ENCODE measurements at regions not wholly inside any gene's neighbourhood (a gene's known extent, or its start where the extent isn't known, plus 50 kb on each side); places are given as distances from the start of the nearest gene placed in this dataset.

- H3K4me3 ChIP-seq (ENCODE audit: low read length) = no peak overlapping the region
- no peaks in the 10 kb centered on the region for H3K36me3 ChIP-seq (ENCODE audit: control insufficient read depth in 2 of 3, insufficient read depth in 3 of 3, low read length in 3 of 3)
- no peaks in the 10 kb centered on the region for H3K27me3 ChIP-seq (ENCODE audit: control insufficient read depth in 2 of 2, insufficient read depth in 2 of 2, low read length in 2 of 2)
- H3K9me3 Mint-ChIP-seq = peaks cover 0 to 20% (median 7%) of the 10 kb centered on the region in 11 donors
- no peak for ATAC-seq
- no peak overlapping the region for H3K27ac Mint-ChIP-seq
- H3K9me3 ChIP-seq (ENCODE audit: control insufficient read depth in 2 of 3, low read length in 3 of 3) = no peaks in the 10 kb centered on the region
- no peaks in the 10 kb centered on the region for H3K36me3 Mint-ChIP-seq
- ChIA-PET POLR2A (no interaction called here), CTCF (no interaction called here)
- no peaks in the 10 kb centered on the region for H3K27me3 Mint-ChIP-seq
- no peak for DNase-seq
- no peaks in the 10 kb centered on the region for H3K4me1 Mint-ChIP-seq
- intact Hi-C loops (cut with micrococcal nuclease) = loop anchor here in 1 of 2 donors (10.0 kb wide), 1 partner anchor 59 kb away; no protein-coding TSS in a partner anchor
- H3K4me3 Mint-ChIP-seq = no peak overlapping the region
- H3K4me1 ChIP-seq (ENCODE audit: control insufficient read depth in 2 of 2, insufficient read depth in 2 of 2, low read length in 2 of 2) = no peaks in the 10 kb centered on the region
- H3K27ac ChIP-seq (ENCODE audit: low read depth, low read length) = no peak overlapping the region
Observed at GRCh38 chr7:136605532-136606329, 262.7 kb upstream of the CHRM2 start.

GRCh38 chr7:136601772-136602171 is 266.7 kb upstream of the CHRM2 start:
- no peaks in the 10 kb centered on the region for H3K9me3 ChIP-seq (ENCODE audit: control insufficient read depth in 2 of 3, low read length in 3 of 3)
- Mint-ChIP-seq H3K4me1 (no peaks in the 10 kb centered on the region), H3K27ac (no peak overlapping the region), H3K4me3 (no peak overlapping the region), H3K27me3 (no peaks in the 10 kb centered on the region), H3K36me3 (no peaks in the 10 kb centered on the region), H3K9me3 (peaks cover 2 to 13% (median 8%) of the 10 kb centered on the region in 11 donors)
- ChIA-PET POLR2A (no interaction called here), CTCF (no interaction called here)
- DNase-seq = no peak
- H3K4me1 ChIP-seq (ENCODE audit: control insufficient read depth in 2 of 2, insufficient read depth in 2 of 2, low read length in 2 of 2) = no peaks in the 10 kb centered on the region
- no peak overlapping the region for H3K4me3 ChIP-seq (ENCODE audit: low read length)
- no peak overlapping the region for H3K27ac ChIP-seq (ENCODE audit: low read depth, low read length)
- H3K27me3 ChIP-seq (ENCODE audit: control insufficient read depth in 2 of 2, insufficient read depth in 2 of 2, low read length in 2 of 2) = no peaks in the 10 kb centered on the region
- H3K36me3 ChIP-seq (ENCODE audit: control insufficient read depth in 2 of 3, insufficient read depth in 3 of 3, low read length in 3 of 3) = no peaks in the 10 kb centered on the region
- ATAC-seq = no peak
- intact Hi-C loops (cut with micrococcal nuclease) = loop anchor here in 1 of 2 donors (10.0 kb wide), 1 partner anchor 63 kb away; no protein-coding TSS in a partner anchor

GRCh38 chr7:136600475-136600874 is 268.0 kb upstream of the CHRM2 start:
- Histone ChIP-seq H3K36me3 (ENCODE audit: control insufficient read depth in 2 of 3, insufficient read depth in 3 of 3, low read length in 3 of 3) (no peaks in the 10 kb centered on the region), H3K9me3 (ENCODE audit: control insufficient read depth in 2 of 3, low read length in 3 of 3) (no peaks in the 10 kb centered on the region), H3K4me3 (ENCODE audit: low read length) (no peak overlapping the region), H3K4me1 (ENCODE audit: control insufficient read depth in 2 of 2, insufficient read depth in 2 of 2, low read length in 2 of 2) (no peaks in the 10 kb centered on the region), H3K27me3 (ENCODE audit: control insufficient read depth in 2 of 2, insufficient read depth in 2 of 2, low read length in 2 of 2) (no peaks in the 10 kb centered on the region), H3K27ac (ENCODE audit: low read depth, low read length) (no peak overlapping the region)
- no peaks in the 10 kb centered on the region for H3K27me3 Mint-ChIP-seq
- H3K27ac Mint-ChIP-seq = no peak overlapping the region
- no peaks in the 10 kb centered on the region for H3K36me3 Mint-ChIP-seq
- H3K4me3 Mint-ChIP-seq = no peak overlapping the region
- H3K9me3 Mint-ChIP-seq = peaks cover 2 to 19% (median 9%) of the 10 kb centered on the region in 11 donors
- DNase-seq (no peak), ATAC-seq (no peak)
- ChIA-PET POLR2A (no interaction called here), CTCF (no interaction called here)
- no peaks in the 10 kb centered on the region for H3K4me1 Mint-ChIP-seq
- intact Hi-C loops (cut with micrococcal nuclease) = loop anchor here in 1 of 2 donors (10.0 kb wide), 1 partner anchor 64 kb away; no protein-coding TSS in a partner anchor

GRCh38 chr7:136594739-136595144 is 273.7 kb upstream of the CHRM2 start:
- intact Hi-C loops (cut with micrococcal nuclease) = no loop called here
- no peaks in the 10 kb centered on the region for H3K9me3 ChIP-seq (ENCODE audit: control insufficient read depth in 2 of 3, low read length in 3 of 3)
- no peak overlapping the region for H3K4me3 Mint-ChIP-seq
- CTCF ChIA-PET = no interaction called here
- no peak overlapping the region for H3K27ac ChIP-seq (ENCODE audit: low read depth, low read length)
- no peaks in the 10 kb centered on the region for H3K27me3 ChIP-seq (ENCODE audit: control insufficient read depth in 2 of 2, insufficient read depth in 2 of 2, low read length in 2 of 2)
- H3K27me3 Mint-ChIP-seq = no peaks in the 10 kb centered on the region
- DNase-seq (no peak), ATAC-seq (no peak)
- H3K36me3 Mint-ChIP-seq = no peaks in the 10 kb centered on the region
- no peak overlapping the region for H3K4me3 ChIP-seq (ENCODE audit: low read length)
- no peaks in the 10 kb centered on the region for H3K36me3 ChIP-seq (ENCODE audit: control insufficient read depth in 2 of 3, insufficient read depth in 3 of 3, low read length in 3 of 3)
- H3K4me1 ChIP-seq (ENCODE audit: control insufficient read depth in 2 of 2, insufficient read depth in 2 of 2, low read length in 2 of 2) = no peaks in the 10 kb centered on the region
- no peak overlapping the region for H3K27ac Mint-ChIP-seq
- H3K9me3 Mint-ChIP-seq = peaks cover 2 to 9% (median 4%) of the 10 kb centered on the region in 11 donors
- no peaks in the 10 kb centered on the region for H3K4me1 Mint-ChIP-seq
- POLR2A ChIA-PET = no interaction called here

GRCh38 chr7:136588216-136588615 is 280.2 kb upstream of the CHRM2 start:
- no peaks in the 10 kb centered on the region for H3K27me3 ChIP-seq (ENCODE audit: control insufficient read depth in 2 of 2, insufficient read depth in 2 of 2, low read length in 2 of 2)
- no peaks in the 10 kb centered on the region for H3K4me1 ChIP-seq (ENCODE audit: control insufficient read depth in 2 of 2, insufficient read depth in 2 of 2, low read length in 2 of 2)
- no peaks in the 10 kb centered on the region for H3K4me1 Mint-ChIP-seq
- CTCF ChIA-PET = no interaction called here
- H3K4me3 Mint-ChIP-seq = no peak overlapping the region
- no peak for ATAC-seq
- no peak overlapping the region for H3K27ac Mint-ChIP-seq
- intact Hi-C loops (cut with micrococcal nuclease) = no loop called here
- no peak overlapping the region for H3K27ac ChIP-seq (ENCODE audit: low read depth, low read length)
- H3K36me3 ChIP-seq (ENCODE audit: control insufficient read depth in 2 of 3, insufficient read depth in 3 of 3, low read length in 3 of 3) = no peaks in the 10 kb centered on the region
- peaks cover 0 to 5% (median 0%) of the 10 kb centered on the region in 11 donors for H3K9me3 Mint-ChIP-seq
- no peaks in the 10 kb centered on the region for H3K9me3 ChIP-seq (ENCODE audit: control insufficient read depth in 2 of 3, low read length in 3 of 3)
- no peaks in the 10 kb centered on the region for H3K27me3 Mint-ChIP-seq
- no peaks in the 10 kb centered on the region for H3K36me3 Mint-ChIP-seq
- H3K4me3 ChIP-seq (ENCODE audit: low read length) = no peak overlapping the region
- POLR2A ChIA-PET = no interaction called here
- no peak for DNase-seq

GRCh38 chr7:136585954-136586670 is 282.3 kb upstream of the CHRM2 start:
- Mint-ChIP-seq H3K9me3 (peaks cover 0 to 5% (median 0%) of the 10 kb centered on the region in 11 donors), H3K27ac (no peak overlapping the region), H3K36me3 (no peaks in the 10 kb centered on the region), H3K4me1 (no peaks in the 10 kb centered on the region), H3K27me3 (no peaks in the 10 kb centered on the region), H3K4me3 (no peak overlapping the region)
- no peak overlapping the region for H3K4me3 ChIP-seq (ENCODE audit: low read length)
- intact Hi-C loops (cut with micrococcal nuclease) = no loop called here
- no peaks in the 10 kb centered on the region for H3K36me3 ChIP-seq (ENCODE audit: control insufficient read depth in 2 of 3, insufficient read depth in 3 of 3, low read length in 3 of 3)
- ATAC-seq = no peak
- DNase-seq = no peak
- CTCF ChIA-PET = no interaction called here
- H3K4me1 ChIP-seq (ENCODE audit: control insufficient read depth in 2 of 2, insufficient read depth in 2 of 2, low read length in 2 of 2) = no peaks in the 10 kb centered on the region
- POLR2A ChIA-PET = no interaction called here
- H3K9me3 ChIP-seq (ENCODE audit: control insufficient read depth in 2 of 3, low read length in 3 of 3) = no peaks in the 10 kb centered on the region
- H3K27me3 ChIP-seq (ENCODE audit: control insufficient read depth in 2 of 2, insufficient read depth in 2 of 2, low read length in 2 of 2) = no peaks in the 10 kb centered on the region
- no peak overlapping the region for H3K27ac ChIP-seq (ENCODE audit: low read depth, low read length)

- ChIA-PET CTCF (no interaction called here), POLR2A (no interaction called here)
- Histone ChIP-seq H3K36me3 (ENCODE audit: control insufficient read depth in 2 of 3, insufficient read depth in 3 of 3, low read length in 3 of 3) (no peaks in the 10 kb centered on the region), H3K4me3 (ENCODE audit: low read length) (no peak overlapping the region), H3K4me1 (ENCODE audit: control insufficient read depth in 2 of 2, insufficient read depth in 2 of 2, low read length in 2 of 2) (no peaks in the 10 kb centered on the region), H3K9me3 (ENCODE audit: control insufficient read depth in 2 of 3, low read length in 3 of 3) (no peaks in the 10 kb centered on the region), H3K27me3 (ENCODE audit: control insufficient read depth in 2 of 2, insufficient read depth in 2 of 2, low read length in 2 of 2) (no peaks in the 10 kb centered on the region), H3K27ac (ENCODE audit: low read depth, low read length) (no peak overlapping the region)
- no peak overlapping the region for H3K27ac Mint-ChIP-seq
- ATAC-seq (no peak), DNase-seq (no peak)
- no peaks in the 10 kb centered on the region for H3K27me3 Mint-ChIP-seq
- H3K4me1 Mint-ChIP-seq = no peaks in the 10 kb centered on the region
- H3K36me3 Mint-ChIP-seq = no peaks in the 10 kb centered on the region
- intact Hi-C loops (cut with micrococcal nuclease) = no loop called here
- no peak overlapping the region for H3K4me3 Mint-ChIP-seq
- peaks cover 0 to 33% (median 8%) of the 10 kb centered on the region in 11 donors for H3K9me3 Mint-ChIP-seq
Observed at GRCh38 chr7:136566491-136566890, 302.0 kb upstream of the CHRM2 start.
